ENCODE measurements at regions not wholly inside any gene's neighbourhood (a gene's known extent, or its start where the extent isn't known, plus 50 kb on each side); places are given as distances from the start of the nearest gene placed in this dataset.
"Not testable (repeated sequence)": the region's sequence is repeated elsewhere in the genome, so short reads cannot be mapped to it uniquely, and the experiment has no call there.

DNA sequence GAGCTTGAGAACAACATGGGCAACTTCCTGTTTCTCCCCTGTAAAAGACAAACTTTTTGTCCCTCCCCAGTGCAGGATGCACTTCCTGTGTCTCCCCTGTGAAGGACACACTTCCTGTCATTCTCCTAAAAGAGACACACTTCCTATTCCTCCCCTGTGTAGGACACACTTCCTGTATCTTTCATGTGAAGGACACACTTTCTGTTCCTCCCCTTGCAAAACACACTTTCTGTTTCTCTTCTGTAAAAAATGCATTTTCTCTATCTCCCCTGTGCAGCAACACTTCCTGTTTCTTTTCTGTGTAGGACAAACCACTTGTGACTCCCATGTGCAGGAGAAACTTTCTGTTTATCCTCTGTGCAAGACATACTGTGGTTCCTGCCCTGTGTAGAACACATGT, 488.6 kb upstream of the USP9Y start:
- DNase-seq (ENCODE audit: low read depth), result no peak

DNA sequence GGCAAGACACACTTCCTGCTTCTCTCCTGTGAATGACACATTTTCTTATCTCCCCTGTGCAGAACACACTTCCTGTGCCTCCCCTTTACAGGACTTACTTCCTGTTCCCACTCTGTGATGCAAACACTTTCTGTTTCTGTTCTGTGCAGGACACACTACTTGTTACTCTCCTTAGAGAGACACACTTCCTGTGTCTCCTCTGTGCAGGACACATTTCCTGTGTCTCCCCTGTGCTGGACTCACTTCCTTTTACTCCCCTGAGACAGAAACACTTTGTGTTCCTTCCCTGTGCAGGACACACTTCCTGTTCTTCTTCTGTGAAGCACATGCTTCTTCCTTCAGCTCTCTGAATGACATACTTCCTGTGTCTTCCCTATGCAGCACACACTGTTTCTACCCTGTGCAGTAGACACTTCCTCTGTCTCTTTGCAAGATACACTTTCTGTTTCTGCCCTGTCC, 485.4 kb upstream of the USP9Y start:
- no peak for DNase-seq (ENCODE audit: low read depth)

DNA sequence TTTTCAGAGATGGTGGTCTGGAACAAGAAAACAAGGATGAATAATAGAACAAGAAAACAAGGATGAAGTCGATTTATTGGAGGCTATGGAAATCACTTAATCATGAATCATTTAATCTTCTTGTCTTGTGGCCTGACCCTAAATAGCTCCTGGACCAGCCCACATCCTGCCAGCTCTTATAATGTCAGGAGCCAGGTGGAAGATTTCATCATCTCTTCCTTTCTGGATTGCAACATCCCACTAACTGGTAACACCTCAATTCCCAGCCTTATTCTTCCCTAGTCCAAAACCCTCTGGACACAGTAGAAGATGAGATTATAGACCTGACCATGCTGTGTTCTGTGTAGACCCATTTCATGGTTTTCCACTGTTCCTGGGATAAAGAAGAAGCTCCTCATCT, 470.1 kb upstream of the USP9Y start:
- no peak for DNase-seq (ENCODE audit: low read depth)

- no peak for DNase-seq (ENCODE audit: low read depth)
Measured at GRCh38 chrY:12236399-12236798, 464.6 kb upstream of the USP9Y start.

- DNase-seq (ENCODE audit: low read depth), result not testable (repeated sequence)
Measured at GRCh38 chrY:12240326-12240725, 460.7 kb upstream of the USP9Y start.

GRCh38 chrY:12244146-12244545, 456.9 kb upstream of the USP9Y start:
- DNase-seq (ENCODE audit: low read depth), result no peak

DNA sequence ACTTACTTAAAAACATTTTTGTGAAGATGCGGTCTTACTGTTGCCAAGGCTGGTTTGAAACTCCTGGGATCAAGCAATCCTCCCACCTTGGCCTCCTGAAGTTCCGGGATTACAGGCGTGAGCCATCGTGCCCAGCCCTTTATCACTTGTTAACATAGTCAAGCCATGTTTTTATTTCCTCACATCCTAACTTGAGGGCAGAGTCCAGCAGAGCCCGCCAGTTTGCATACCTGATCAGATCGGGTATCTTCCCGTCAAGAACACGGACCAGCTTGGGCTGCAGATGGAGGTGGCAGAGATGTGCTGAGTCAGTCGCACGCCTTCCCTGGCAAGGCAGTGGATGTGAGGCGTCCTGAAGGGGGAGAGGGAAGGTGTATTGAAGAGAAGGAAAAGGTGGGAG, 447.3 kb upstream of the USP9Y start:
- no peak for DNase-seq (ENCODE audit: low read depth)

- no peak for DNase-seq (ENCODE audit: low read depth)
Measured at GRCh38 chrY:12271162-12271561, 429.9 kb upstream of the USP9Y start.

- DNase-seq (ENCODE audit: low read depth), result no peak
Measured at GRCh38 chrY:12285608-12286007, 415.4 kb upstream of the USP9Y start.

GRCh38 chrY:12288919-12289318, 412.1 kb upstream of the USP9Y start:
- no peak for DNase-seq (ENCODE audit: low read depth)

GRCh38 chrY:12289415-12289814, 411.6 kb upstream of the USP9Y start:
- DNase-seq (ENCODE audit: low read depth), result no peak

DNA sequence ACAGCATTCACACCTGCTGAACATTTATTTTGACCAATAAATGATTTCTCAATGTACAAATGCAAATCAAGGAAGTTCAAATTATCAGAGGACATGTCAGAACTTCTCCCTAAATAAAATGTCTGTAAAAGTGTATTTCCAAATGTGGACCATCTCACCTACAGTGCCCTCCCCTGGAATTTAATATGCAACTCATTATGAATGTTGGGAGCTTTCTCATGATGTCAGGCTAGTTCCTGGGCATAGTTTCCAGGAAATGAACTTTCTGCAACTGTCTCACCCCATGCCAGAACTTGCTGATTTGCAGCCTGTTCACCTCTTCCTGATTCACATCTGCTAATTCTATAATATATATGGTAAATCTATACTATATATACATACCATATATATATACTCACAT, 408.5 kb upstream of the USP9Y start:
- no peak for DNase-seq (ENCODE audit: low read depth)

DNA sequence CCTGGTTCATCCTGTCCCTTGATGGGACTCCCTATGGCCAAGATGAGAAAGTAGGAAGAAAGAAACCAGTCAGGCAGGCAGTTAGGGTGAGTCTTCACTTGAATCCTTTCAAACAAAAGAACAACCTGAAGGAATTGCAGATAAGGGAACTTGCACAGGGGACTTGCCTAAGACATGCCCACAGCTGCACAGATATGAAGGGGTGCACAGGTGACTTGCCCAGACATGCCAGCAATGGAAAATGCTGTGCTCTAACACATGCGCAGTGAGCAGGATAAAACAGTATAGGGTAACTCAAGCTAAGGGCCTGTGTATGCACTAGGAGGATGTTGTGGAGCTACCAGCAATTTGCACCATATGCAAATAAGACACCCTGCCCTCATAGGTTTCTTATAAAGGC, 404.6 kb upstream of the USP9Y start:
- DNase-seq (ENCODE audit: low read depth), result no peak

DNA sequence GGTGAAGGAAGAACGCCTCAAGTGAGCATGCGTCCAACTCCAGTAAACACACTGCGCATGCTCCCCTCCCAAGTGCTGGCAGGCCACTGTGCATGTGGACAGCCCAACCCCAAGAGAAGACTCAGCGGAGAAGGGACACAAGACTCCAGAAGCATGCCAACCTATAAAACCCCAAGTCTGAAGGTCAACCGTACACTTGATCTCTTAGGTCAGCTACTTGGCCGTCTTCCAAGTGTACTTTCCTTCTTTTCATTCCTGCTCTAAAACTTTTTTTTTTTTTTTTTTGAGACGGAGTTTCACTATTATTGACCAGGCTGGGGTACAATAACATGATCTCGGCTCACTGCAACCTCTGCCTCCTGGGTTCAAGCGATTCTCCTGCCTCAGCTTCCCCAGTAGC, 401.2 kb upstream of the USP9Y start:
- not testable (repeated sequence) for DNase-seq (ENCODE audit: low read depth)

GRCh38 chrY:12303464-12303863, 397.6 kb upstream of the USP9Y start:
- no peak for DNase-seq (ENCODE audit: low read depth)

- no peak for DNase-seq (ENCODE audit: low read depth)
Measured at GRCh38 chrY:12305456-12305855, 395.6 kb upstream of the USP9Y start.

- DNase-seq (ENCODE audit: low read depth), result no peak
Measured at GRCh38 chrY:12309212-12309611, 391.8 kb upstream of the USP9Y start.

GRCh38 chrY:12310832-12311231, 390.2 kb upstream of the USP9Y start:
- no peak for DNase-seq (ENCODE audit: low read depth)

DNA sequence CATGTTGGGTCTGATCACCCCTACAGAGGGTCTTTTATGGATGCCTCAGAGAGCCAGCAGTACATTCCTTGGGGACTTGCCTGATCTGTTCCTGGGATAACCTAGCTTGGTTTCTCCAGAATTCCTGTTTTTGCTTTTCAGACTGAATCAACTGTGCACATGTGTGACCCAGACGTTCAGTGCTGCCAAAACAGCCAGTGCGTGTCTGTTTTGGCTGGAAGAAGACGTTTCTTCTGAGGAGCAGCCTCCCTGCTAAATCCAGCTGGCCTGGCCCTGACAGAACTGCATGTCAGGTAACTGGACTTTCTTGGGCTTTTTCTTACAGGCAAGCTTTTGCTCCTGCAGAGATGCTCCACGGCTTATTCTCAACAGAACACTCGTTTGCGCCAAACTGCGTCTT, 373.3 kb upstream of the USP9Y start:
- DNase-seq (ENCODE audit: low read depth), result no peak

GRCh38 chrY:12331917-12332316, 369.1 kb upstream of the USP9Y start:
- not testable (repeated sequence) for DNase-seq (ENCODE audit: low read depth)

- DNase-seq (ENCODE audit: low read depth), result no peak
Measured at GRCh38 chrY:12343211-12343610, 357.8 kb upstream of the USP9Y start.

- DNase-seq (ENCODE audit: low read depth), result no peak
Measured at GRCh38 chrY:12348181-12348580, 352.9 kb upstream of the USP9Y start.

DNA sequence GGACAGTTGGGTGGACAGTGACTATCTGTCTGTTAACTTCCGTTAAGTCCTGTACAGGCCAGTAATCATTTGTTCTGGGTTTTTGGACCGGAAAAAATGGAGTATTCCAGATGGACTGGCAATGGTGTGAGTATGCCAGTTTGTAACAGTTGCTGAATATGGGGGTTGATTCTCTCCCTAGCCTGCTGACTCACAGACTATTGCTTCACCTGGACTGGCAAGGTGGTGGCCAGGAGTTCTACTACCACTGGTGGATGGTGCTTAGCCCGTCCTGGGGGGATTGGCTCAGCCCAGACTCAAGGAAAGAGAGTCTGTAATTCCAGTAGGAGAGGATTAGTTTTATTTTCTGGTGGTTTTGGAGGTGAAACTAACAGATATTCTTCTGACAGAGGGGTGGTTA, 343.8 kb upstream of the USP9Y start:
- no peak for DNase-seq (ENCODE audit: low read depth)

GRCh38 chrY:12357655-12358054, 343.4 kb upstream of the USP9Y start:
- no peak for DNase-seq (ENCODE audit: low read depth)

DNA sequence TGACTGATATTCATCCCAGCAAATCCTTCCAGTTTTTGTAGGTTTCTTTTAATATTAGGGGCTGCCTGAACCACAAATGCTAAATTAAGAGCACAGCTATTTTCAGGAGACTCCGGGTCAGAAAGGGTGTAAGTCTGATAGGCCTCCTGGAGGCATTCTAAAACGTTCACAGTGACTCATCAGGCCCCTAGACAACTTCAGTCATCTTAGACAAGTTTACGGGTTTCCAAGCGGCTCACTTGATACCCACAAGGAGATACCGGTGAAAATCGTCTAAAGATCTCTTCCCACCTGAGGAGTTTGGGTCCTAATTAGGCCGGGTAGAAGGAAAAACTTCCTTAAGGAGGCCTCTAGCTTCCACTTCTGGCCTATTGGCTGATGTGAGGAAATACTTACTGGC, 342.7 kb upstream of the USP9Y start:
- no peak for DNase-seq (ENCODE audit: low read depth)

Data from stimulated activated CD4-positive, alpha-beta T cell treated with anti-CD3 and anti-CD28 coated beads, Interleukin-2, amount 100 ng/mL, for 4 hours (primary cell).